ENCODE measurements at regions not wholly inside any gene's neighbourhood (a gene's known extent, or its start where the extent isn't known, plus 50 kb on each side); places are given as distances from the start of the nearest gene placed in this dataset.

- Histone ChIP-seq H2AK5ac (ENCODE audit: low read depth, low read length) (no peak overlapping the region), H4K5ac (ENCODE audit: low read depth, low read length) (no peak overlapping the region), H3K79me1 (ENCODE audit: low read depth in 1 of 2, low read length in 2 of 2) (peaks cover 24 to 79% of the 10 kb centered on the region in 2 experiments), H3K4me1 (ENCODE audit: control insufficient read depth, insufficient read depth, low read length) (peaks cover 7% of the 10 kb centered on the region; the same call in 1 of the 2 replicates), H3K4ac (ENCODE audit: low read depth, low read length) (no peak overlapping the region), H3K9ac (ENCODE audit: low read depth, low read length) (no peak overlapping the region), H4K91ac (ENCODE audit: insufficient read depth, low read depth, low read length) (no peak overlapping the region), H4K20me1 (ENCODE audit: insufficient read depth, low read length) (peaks cover 66% of the 10 kb centered on the region), H2AFZ (replicated peaks; ENCODE audit: low read length, poor library complexity) (peak overlapping the region; percentile 43), H3K23ac (ENCODE audit: low read depth, low read length) (no peak overlapping the region), H3K27me3 (ENCODE audit: control insufficient read depth, insufficient read depth, low read length) (no peaks in the 10 kb centered on the region), H4K8ac (ENCODE audit: low read depth in 2 of 2, low read length in 2 of 2) (no peak overlapping the region), H3K9me3 (ENCODE audit: control insufficient read depth, insufficient read depth, low read length) (no peaks in the 10 kb centered on the region), H3K36me3 (ENCODE audit: control insufficient read depth, insufficient read depth, low read length) (peaks cover 56% of the 10 kb centered on the region), H3K18ac (ENCODE audit: low read depth, low read length) (no peak overlapping the region), H3K27ac (ENCODE audit: insufficient read depth, low read length) (no peak overlapping the region), H3K4me2 (ENCODE audit: low read depth, low read length) (no peak overlapping the region), H2BK20ac (ENCODE audit: low read depth, low read length) (no peak overlapping the region), H3K14ac (replicated peaks; ENCODE audit: low read depth, low read length) (no peak overlapping the region), H3K9me1 (ENCODE audit: insufficient read depth, low read length) (peaks cover 5% of the 10 kb centered on the region), H2BK5ac (ENCODE audit: low read depth, low read length, poor library complexity, severe bottlenecking) (no peak overlapping the region), H2BK120ac (ENCODE audit: low read depth, low read length) (no peak overlapping the region), H2AK9ac (replicated peaks; ENCODE audit: low read depth, low read length, poor library complexity) (no peak overlapping the region), H3K56ac (ENCODE audit: extremely low read depth, insufficient read depth, low read length) (no peak overlapping the region), H2BK15ac (ENCODE audit: low read depth, low read length) (no peak overlapping the region), H3K4me3 (ENCODE audit: insufficient read depth, low read depth, low read length) (no peak overlapping the region)
- in situ Hi-C loops (cut with MboI; ENCODE audit: low sequenced_read_pairs) (no loop called here), intact Hi-C loops (cut with micrococcal nuclease) (no loop called here), dilution Hi-C loops (cut with HindIII; ENCODE audit: low sequenced_read_pairs, unreplicated experiment) (no loop called here)
- DNase-seq (no peak), ATAC-seq (ENCODE audit: low read depth) (no peak)
- TF ChIP-seq, protein P1, sequence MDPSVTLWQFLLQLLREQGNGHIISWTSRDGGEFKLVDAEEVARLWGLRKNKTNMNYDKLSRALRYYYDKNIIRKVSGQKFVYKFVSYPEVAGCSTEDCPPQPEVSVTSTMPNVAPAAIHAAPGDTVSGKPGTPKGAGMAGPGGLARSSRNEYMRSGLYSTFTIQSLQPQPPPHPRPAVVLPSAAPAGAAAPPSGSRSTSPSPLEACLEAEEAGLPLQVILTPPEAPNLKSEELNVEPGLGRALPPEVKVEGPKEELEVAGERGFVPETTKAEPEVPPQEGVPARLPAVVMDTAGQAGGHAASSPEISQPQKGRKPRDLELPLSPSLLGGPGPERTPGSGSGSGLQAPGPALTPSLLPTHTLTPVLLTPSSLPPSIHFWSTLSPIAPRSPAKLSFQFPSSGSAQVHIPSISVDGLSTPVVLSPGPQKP (IDR thresholded peaks at IDR 0.05; ENCODE audit: borderline replicate concordance, low read depth, low read length): no peak
- TF ChIP-seq FOS (IDR thresholded peaks at IDR 0.05; ENCODE audit: low read depth, low read length): no peak
- no peak for TF ChIP-seq MAZ (IDR thresholded peaks at IDR 0.05; ENCODE audit: borderline replicate concordance, low read depth, low read length)
- TF ChIP-seq MAFK (IDR thresholded peaks at IDR 0.05; ENCODE audit: low read depth, low read length): no peak
- no peak for TF ChIP-seq CEBPB (IDR thresholded peaks at IDR 0.05; ENCODE audit: low read depth, low read length)
- no peak for TF ChIP-seq RAD21 (IDR thresholded peaks at IDR 0.05; ENCODE audit: low read length)
- TF ChIP-seq, protein P2, sequence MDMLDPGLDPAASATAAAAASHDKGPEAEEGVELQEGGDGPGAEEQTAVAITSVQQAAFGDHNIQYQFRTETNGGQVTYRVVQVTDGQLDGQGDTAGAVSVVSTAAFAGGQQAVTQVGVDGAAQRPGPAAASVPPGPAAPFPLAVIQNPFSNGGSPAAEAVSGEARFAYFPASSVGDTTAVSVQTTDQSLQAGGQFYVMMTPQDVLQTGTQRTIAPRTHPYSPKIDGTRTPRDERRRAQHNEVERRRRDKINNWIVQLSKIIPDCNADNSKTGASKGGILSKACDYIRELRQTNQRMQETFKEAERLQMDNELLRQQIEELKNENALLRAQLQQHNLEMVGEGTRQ (IDR thresholded peaks at IDR 0.05; ENCODE audit: low read depth, low read length): no peak
- no peak for TF ChIP-seq CHD1 (IDR thresholded peaks at IDR 0.05; ENCODE audit: low read depth, low read length)
- TF ChIP-seq RFX5 (IDR thresholded peaks at IDR 0.05; ENCODE audit: low read depth, low read length): no peak
- TF ChIP-seq BHLHE40 (IDR thresholded peaks at IDR 0.05; ENCODE audit: low read depth, low read length): no peak
- no peak for TF ChIP-seq POLR2A (IDR thresholded peaks at IDR 0.05; ENCODE audit: low read depth, low read length)
- no peak for TF ChIP-seq NFE2L2 (IDR thresholded peaks at IDR 0.05; ENCODE audit: low read depth, low read length)
- no peak for TF ChIP-seq SMC3 (IDR thresholded peaks at IDR 0.05; ENCODE audit: low read depth, low read length)
- no peak for TF ChIP-seq MXI1 (IDR thresholded peaks at IDR 0.05; ENCODE audit: borderline replicate concordance, low read depth, low read length)
- TF ChIP-seq, protein P3, sequence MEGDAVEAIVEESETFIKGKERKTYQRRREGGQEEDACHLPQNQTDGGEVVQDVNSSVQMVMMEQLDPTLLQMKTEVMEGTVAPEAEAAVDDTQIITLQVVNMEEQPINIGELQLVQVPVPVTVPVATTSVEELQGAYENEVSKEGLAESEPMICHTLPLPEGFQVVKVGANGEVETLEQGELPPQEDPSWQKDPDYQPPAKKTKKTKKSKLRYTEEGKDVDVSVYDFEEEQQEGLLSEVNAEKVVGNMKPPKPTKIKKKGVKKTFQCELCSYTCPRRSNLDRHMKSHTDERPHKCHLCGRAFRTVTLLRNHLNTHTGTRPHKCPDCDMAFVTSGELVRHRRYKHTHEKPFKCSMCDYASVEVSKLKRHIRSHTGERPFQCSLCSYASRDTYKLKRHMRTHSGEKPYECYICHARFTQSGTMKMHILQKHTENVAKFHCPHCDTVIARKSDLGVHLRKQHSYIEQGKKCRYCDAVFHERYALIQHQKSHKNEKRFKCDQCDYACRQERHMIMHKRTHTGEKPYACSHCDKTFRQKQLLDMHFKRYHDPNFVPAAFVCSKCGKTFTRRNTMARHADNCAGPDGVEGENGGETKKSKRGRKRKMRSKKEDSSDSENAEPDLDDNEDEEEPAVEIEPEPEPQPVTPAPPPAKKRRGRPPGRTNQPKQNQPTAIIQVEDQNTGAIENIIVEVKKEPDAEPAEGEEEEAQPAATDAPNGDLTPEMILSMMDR (conservative IDR thresholded peaks at IDR 0.05; ENCODE audit: low read depth, low read length): no peak
- POLR2A ChIA-PET (ENCODE audit: unreplicated experiment): no interaction called here
- CTCF ChIA-PET: no interaction called here
- BruUV-seq (replicated peaks): no TSS peak
- WGBS, 2 experiments (ENCODE audit: extremely low coverage in 2 of 2, insufficient read length in 1 of 2): 96% methylated on average over 4 of the region's 19 CpGs; no CpG with 5 or more reads in 1 of the 2 experiments
These were observed 85.4 kb downstream of the NCOR2 start for GRCh38 chr12:124481772-124482566.

Data from IMR-90 (cell line).